H9 (cell line): ENCODE measurements at regions not wholly inside any gene's neighbourhood (a gene's known extent, or its start where the extent isn't known, plus 50 kb on each side); places are given as distances from the start of the nearest gene placed in this dataset.

Experiments used
- DNase-seq: peaks from one replicate; pipeline ENCODE4 v3.0.0-alpha.2; 2017
- H2AFZ ChIP-seq: one replicate; pipeline ENCODE4 v1.6.1; 2013; ENCODE audit warnings: mild to moderate bottlenecking, low read length, control low read depth, moderate library complexity
- H2AK5ac ChIP-seq: 2 replicates; pipeline ENCODE4 v1.6.1; 2013; ENCODE audit warnings: low read length, control low read depth, mixed read lengths; ENCODE audit not compliant: insufficient read length
- H2BK120ac ChIP-seq: one replicate; pipeline ENCODE4 v1.6.1; 2013; ENCODE audit warnings: low read depth, mild to moderate bottlenecking, low read length, control low read depth, inconsistent platforms; ENCODE audit not compliant: poor library complexity, severe bottlenecking
- H2BK12ac ChIP-seq: 2 replicates; pipeline ENCODE4 v1.6.1; 2013; ENCODE audit warnings: low read length, control low read depth, mixed read lengths, low read depth; ENCODE audit not compliant: insufficient read length
- H2BK15ac ChIP-seq: 2 replicates; pipeline ENCODE4 v1.6.1; 2013; ENCODE audit warnings: low read depth, low read length, control low read depth
- H2BK20ac ChIP-seq: one replicate; pipeline ENCODE4 v1.6.1; 2013; ENCODE audit warnings: low read depth, mild to moderate bottlenecking, low read length, control low read depth, inconsistent platforms; ENCODE audit not compliant: poor library complexity, severe bottlenecking
- H2BK5ac ChIP-seq: 2 replicates; pipeline ENCODE4 v1.6.1; 2013; ENCODE audit warnings: low read length, control low read depth, mixed read lengths; ENCODE audit not compliant: insufficient read length
- H3K14ac ChIP-seq: 2 replicates; pipeline ENCODE4 v1.6.1; 2013; ENCODE audit warnings: low read length, control low read depth; ENCODE audit not compliant: insufficient read depth
- H3K18ac ChIP-seq: 2 replicates; pipeline ENCODE4 v1.6.1; 2013; ENCODE audit warnings: low read depth, mild to moderate bottlenecking, mixed read lengths, low read length, control low read depth; ENCODE audit not compliant: insufficient read length
- H3K23ac ChIP-seq: 2 replicates; pipeline ENCODE4 v1.6.1; 2013; ENCODE audit warnings: low read length, control low read depth, mixed read lengths, low read depth; ENCODE audit not compliant: insufficient read length
- H3K23me2 ChIP-seq: 2 replicates; pipeline ENCODE4 v1.6.1; 2013; ENCODE audit warnings: low read depth, mild to moderate bottlenecking, mixed read lengths, low read length, control low read depth; ENCODE audit not compliant: insufficient read length, poor library complexity, severe bottlenecking
- H3K27ac ChIP-seq: 2 replicates; pipeline ENCODE4 v1.5.1; 2013; ENCODE audit warnings: low read length, control low read depth, mixed read lengths, low read depth; ENCODE audit not compliant: insufficient read length
- H3K27me3 ChIP-seq: 2 replicates; pipeline ENCODE4 v1.6.1; 2013; ENCODE audit warnings: low read length, control low read depth, inconsistent platforms; ENCODE audit not compliant: insufficient read depth
- H3K4ac ChIP-seq: 2 replicates; pipeline ENCODE4 v1.6.1; 2013; ENCODE audit warnings: low read depth, mild to moderate bottlenecking, control low read depth, inconsistent platforms, low read length, moderate library complexity
- H3K4me1 ChIP-seq: 2 replicates; pipeline ENCODE4 v1.6.1; 2013; ENCODE audit warnings: low read length, control low read depth, inconsistent platforms; ENCODE audit not compliant: insufficient read depth
- H3K4me2 ChIP-seq: 2 replicates; pipeline ENCODE4 v1.6.1; 2013; ENCODE audit warnings: low read length, control low read depth, mixed read lengths; ENCODE audit not compliant: insufficient read length, insufficient read depth
- H3K56ac ChIP-seq: 2 replicates; pipeline ENCODE4 v1.6.1; 2013; ENCODE audit warnings: low read depth, mild to moderate bottlenecking, mixed read lengths, low read length, control low read depth; ENCODE audit not compliant: insufficient read length
- H3K79me1 ChIP-seq: 2 replicates; pipeline ENCODE4 v1.6.1; 2013; ENCODE audit warnings: low read depth, mild to moderate bottlenecking, moderate library complexity, low read length, control low read depth, inconsistent platforms; ENCODE audit not compliant: insufficient read depth, poor library complexity, severe bottlenecking
- H3K79me2 ChIP-seq: 2 replicates; pipeline ENCODE4 v1.6.1; 2013; ENCODE audit warnings: low read length, control low read depth, inconsistent platforms; ENCODE audit not compliant: insufficient read depth
- H3K9ac ChIP-seq: 2 replicates; pipeline ENCODE4 v1.6.1; 2013; ENCODE audit warnings: low read length, control low read depth, mixed read lengths; ENCODE audit not compliant: insufficient read length; ENCODE audit errors: extremely low read depth
- H3K9me3 ChIP-seq: one replicate; pipeline ENCODE4 v1.6.1; 2013; ENCODE audit warnings: low read depth, low read length, inconsistent platforms; ENCODE audit not compliant: control insufficient read depth
- H3T11ph ChIP-seq: one replicate; pipeline ENCODE4 v1.6.1; 2013; ENCODE audit warnings: mild to moderate bottlenecking, low read length, control low read depth, inconsistent platforms
- H4K20me1 ChIP-seq: one replicate; pipeline ENCODE4 v1.6.1; 2013; ENCODE audit not compliant: control insufficient read depth, insufficient read length, insufficient read depth
- H4K5ac ChIP-seq: 2 replicates; pipeline ENCODE4 v1.6.1; 2013; ENCODE audit warnings: low read depth, mild to moderate bottlenecking, mixed read lengths, low read length, control low read depth; ENCODE audit not compliant: insufficient read length
- H4K8ac ChIP-seq: replicated peaks from 2 replicates; pipeline ENCODE4 v1.6.1; 2013; ENCODE audit warnings: low read length, control low read depth, mixed read lengths, low read depth; ENCODE audit not compliant: insufficient read length
- H4K91ac ChIP-seq: 2 replicates; pipeline ENCODE4 v1.6.1; 2013; ENCODE audit warnings: low read depth, mild to moderate bottlenecking, moderate library complexity, mixed read lengths, low read length, control low read depth; ENCODE audit not compliant: insufficient read length
- H3K27ac Mint-ChIP-seq, 3 experiments: 2 replicates in 2 of 3; 3 replicates in 1 of 3; pipeline ENCODE4 v1.8.0; 2020 to 2021; ENCODE audit warnings: mixed read lengths in 3 of 3, mild to moderate bottlenecking in 1 of 3, moderate library complexity in 1 of 3
- H3K27me3 Mint-ChIP-seq: 2 replicates; pipeline ENCODE4 v1.8.0; 2021; ENCODE audit warnings: low read depth, mild to moderate bottlenecking, moderate library complexity, mixed read lengths
- H3K36me3 Mint-ChIP-seq, 3 experiments: 2 replicates in 2 of 3; 3 replicates in 1 of 3; pipeline ENCODE4 v1.8.0; 2020 to 2021; ENCODE audit warnings: low read depth in 3 of 3, mixed read lengths in 3 of 3; ENCODE audit not compliant: insufficient read depth in 1 of 3
- H3K4me1 Mint-ChIP-seq, 2 experiments: 2 replicates each; pipeline ENCODE4 v1.8.0; 2020; ENCODE audit warnings: mixed read lengths in 2 of 2
- H3K4me3 Mint-ChIP-seq, 2 experiments: 2 replicates in 1 of 2; 3 replicates in 1 of 2; pipeline ENCODE4 v1.8.0; 2020 to 2021; ENCODE audit warnings: mild to moderate bottlenecking in 2 of 2, mixed read lengths in 2 of 2, moderate library complexity in 1 of 2
- H3K9me3 Mint-ChIP-seq, 2 experiments: 2 replicates in 1 of 2; 3 replicates in 1 of 2; pipeline ENCODE4 v1.8.0; 2020; ENCODE audit warnings: mild to moderate bottlenecking in 2 of 2, mixed read lengths in 2 of 2, moderate library complexity in 1 of 2
- CTCF ChIP-seq: fragments of 200-600 bp; sonication (generic); conservative IDR thresholded peaks from 3 replicates; pipeline ENCODE4 v1.8.0; 2021; ENCODE audit warnings: antibody characterized with exemption, mild to moderate bottlenecking
- WGBS: extraction: QIAGEN DNeasy Blood & Tissue Kit; methylation state at CpG from one replicate; pipeline ENCODE4 v1.1.7; 2013; ENCODE audit warnings: missing lambda C conversion rate, low lambda C conversion rate, mixed read lengths; ENCODE audit not compliant: insufficient read length; ENCODE audit errors: extremely low coverage; 5-methylcytosine and 5-hydroxymethylcytosine counted together

GRCh38 chr3:499001-499761, 302.6 kb downstream of the CHL1 start:
- Histone ChIP-seq H2BK5ac (no peak overlapping the region), H3K4me2 (no peak overlapping the region), H3K14ac (no peak overlapping the region), H2BK12ac (no peak overlapping the region), H3T11ph (no peak overlapping the region), H2BK120ac (no peak overlapping the region), H3K23me2 (no peaks in the 10 kb centered on the region), H2AFZ (no peak overlapping the region), H3K4me1 (no peaks in the 10 kb centered on the region), H3K79me2 (no peaks in the 10 kb centered on the region), H4K5ac (no peak overlapping the region), H3K27me3 (no peaks in the 10 kb centered on the region), H4K8ac (no peak overlapping the region), H4K91ac (no peak overlapping the region), H3K27ac (no peak overlapping the region), H3K4ac (no peak overlapping the region), H3K9ac (no peak overlapping the region), H2BK15ac (no peak overlapping the region), H3K23ac (no peak overlapping the region), H3K56ac (no peak overlapping the region), H2AK5ac (no peak overlapping the region), H3K79me1 (no peaks in the 10 kb centered on the region), H4K20me1 (no peaks in the 10 kb centered on the region), H3K18ac (no peak overlapping the region), H3K9me3 (no peaks in the 10 kb centered on the region), H2BK20ac (no peak overlapping the region)
- no CpG with 5 or more reads among the region's 11 CpGs for WGBS
- H3K27ac Mint-ChIP-seq: no peak overlapping the region
- no peak for TF ChIP-seq CTCF
- DNase-seq: no peak
- H3K4me1 Mint-ChIP-seq: no peaks in the 10 kb centered on the region
- no peaks in the 10 kb centered on the region for H3K9me3 Mint-ChIP-seq
- H3K27me3 Mint-ChIP-seq: no peaks in the 10 kb centered on the region
- no peaks in the 10 kb centered on the region for H3K36me3 Mint-ChIP-seq
- no peak overlapping the region for H3K4me3 Mint-ChIP-seq
